GM23248 (cell line): ENCODE measurements at regions not wholly inside any gene's neighbourhood (a gene's known extent, or its start where the extent isn't known, plus 50 kb on each side); places are given as distances from the start of the nearest gene placed in this dataset.

ENCODE experiments used
- DNase-seq: peaks from one replicate; pipeline ENCODE4 v3.0.0-alpha.2; 2015
- H2AFZ ChIP-seq: fragments of 200-600 bp; sonication (generic); 2 replicates; pipeline ENCODE4 v1.6.1; 2016; ENCODE audit warnings: antibody characterized with exemption
- H3F3A ChIP-seq: fragments of 200-600 bp; sonication (generic); 2 replicates; pipeline ENCODE4 v1.6.1; 2016; ENCODE audit warnings: mild to moderate bottlenecking, antibody characterized with exemption, mixed run types; ENCODE audit not compliant: insufficient read depth
- H3K27ac ChIP-seq: fragments of 200-600 bp; sonication (generic); 2 replicates; pipeline ENCODE4 v1.5.1; 2016; ENCODE audit warnings: mild to moderate bottlenecking
- H3K27me3 ChIP-seq: fragments of 200-600 bp; sonication (generic); replicated peaks from 2 replicates; pipeline ENCODE4 v1.6.1; 2016; ENCODE audit warnings: mild to moderate bottlenecking; ENCODE audit not compliant: insufficient read depth
- H3K36me3 ChIP-seq: fragments of 200-600 bp; sonication (generic); 2 replicates; pipeline ENCODE4 v1.6.1; 2016; ENCODE audit warnings: low read depth, mild to moderate bottlenecking
- H3K4me1 ChIP-seq: fragments of 200-600 bp; sonication (generic); 2 replicates; pipeline ENCODE4 v1.6.1; 2016; ENCODE audit warnings: mild to moderate bottlenecking; ENCODE audit not compliant: insufficient read depth
- H3K4me2 ChIP-seq: fragments of 200-600 bp; sonication (generic); one replicate; pipeline ENCODE4 v1.6.1; 2016; ENCODE audit warnings: mild to moderate bottlenecking; ENCODE audit not compliant: unreplicated experiment
- H3K4me3 ChIP-seq: fragments of 200-600 bp; sonication (generic); 2 replicates; pipeline ENCODE4 v1.5.1; 2016; ENCODE audit warnings: mild to moderate bottlenecking
- H3K79me2 ChIP-seq: fragments of 200-600 bp; sonication (generic); 2 replicates; pipeline ENCODE4 v1.6.1; 2016; ENCODE audit warnings: mild to moderate bottlenecking; ENCODE audit not compliant: insufficient read depth
- H3K9ac ChIP-seq: fragments of 200-600 bp; sonication (generic); 2 replicates; pipeline ENCODE4 v1.6.1; 2016; ENCODE audit warnings: mild to moderate bottlenecking
- H3K9me2 ChIP-seq: fragments of 200-600 bp; sonication (generic); 2 replicates; pipeline ENCODE4 v1.6.1; 2016; ENCODE audit warnings: mixed run types, mild to moderate bottlenecking, moderate library complexity; ENCODE audit not compliant: insufficient read depth
- H3K9me3 ChIP-seq: fragments of 200-600 bp; sonication (generic); one replicate; pipeline ENCODE4 v1.6.1; 2017; ENCODE audit warnings: low read depth
- H4K20me1 ChIP-seq: fragments of 200-600 bp; sonication (generic); 2 replicates; pipeline ENCODE4 v1.6.0; 2016; ENCODE audit not compliant: insufficient read depth
- EZH2 ChIP-seq: fragments of 200-600 bp; sonication (generic); IDR thresholded peaks from 2 replicates; pipeline ENCODE4 v1.6.1; 2018; ENCODE audit warnings: antibody characterized with exemption, mild to moderate bottlenecking; ENCODE audit not compliant: insufficient read depth, poor library complexity, severe bottlenecking
- EZH2phosphoT487 ChIP-seq: fragments of 200-600 bp; sonication (generic); IDR thresholded peaks from 2 replicates; pipeline ENCODE4 v1.6.1; 2018; ENCODE audit warnings: antibody characterized with exemption, moderate library complexity, mild to moderate bottlenecking, low read depth; ENCODE audit not compliant: insufficient read depth
- WGBS, 2 experiments: methylation state at CpG; one replicate each; pipeline ENCODE4 v1.1.6; 2015 to 2017; ENCODE audit warnings: low lambda C conversion rate in 2 of 2, low coverage in 1 of 2; ENCODE audit errors: missing lambda C conversion rate in 2 of 2; 5-methylcytosine and 5-hydroxymethylcytosine counted together
- in situ Hi-C: fragments of 300-500 bp; cut with MboI; formaldehyde crosslinking; loops from 2 replicates; pipeline ENCODE4 v1.15.0; 2020

DNA sequence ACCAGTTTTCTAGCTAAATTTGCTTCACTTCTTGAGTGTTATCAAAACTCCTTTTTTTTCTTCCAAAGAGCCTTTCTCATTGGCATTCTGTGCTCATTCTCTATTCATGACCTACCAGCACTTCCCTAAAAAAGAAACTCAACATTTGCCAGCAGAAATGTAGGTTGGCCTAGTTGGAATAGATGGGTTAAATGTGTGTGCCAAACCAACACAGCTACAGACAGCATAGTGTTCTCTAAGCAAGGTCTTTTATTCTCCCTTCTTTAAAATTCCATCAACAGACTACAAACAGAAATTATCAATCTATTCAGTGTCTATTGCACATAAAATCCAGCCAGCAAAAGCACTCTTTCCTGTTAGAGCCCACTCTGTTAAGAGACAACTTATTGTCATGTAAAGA lies 255.8 kb upstream of the PUM3 start:
- H3K4me1 ChIP-seq, result no peaks in the 10 kb centered on the region
- no peak for DNase-seq
- H3K9ac ChIP-seq, result no peak overlapping the region
- H2AFZ ChIP-seq, result no peak overlapping the region
- H3K4me3 ChIP-seq, result no peak overlapping the region
- in situ Hi-C loops, result no loop called here
- no peaks in the 10 kb centered on the region for H3K9me3 ChIP-seq
- H3F3A ChIP-seq, result no peaks in the 10 kb centered on the region
- no peak for TF ChIP-seq EZH2
- no peak for TF ChIP-seq EZH2phosphoT487
- no peaks in the 10 kb centered on the region for H3K27me3 ChIP-seq
- no peaks in the 10 kb centered on the region for H3K79me2 ChIP-seq
- H4K20me1 ChIP-seq, result no peaks in the 10 kb centered on the region
- no peak overlapping the region for H3K4me2 ChIP-seq
- H3K36me3 ChIP-seq, result no peaks in the 10 kb centered on the region
- no peak overlapping the region for H3K27ac ChIP-seq
- H3K9me2 ChIP-seq, result no peaks in the 10 kb centered on the region

DNA sequence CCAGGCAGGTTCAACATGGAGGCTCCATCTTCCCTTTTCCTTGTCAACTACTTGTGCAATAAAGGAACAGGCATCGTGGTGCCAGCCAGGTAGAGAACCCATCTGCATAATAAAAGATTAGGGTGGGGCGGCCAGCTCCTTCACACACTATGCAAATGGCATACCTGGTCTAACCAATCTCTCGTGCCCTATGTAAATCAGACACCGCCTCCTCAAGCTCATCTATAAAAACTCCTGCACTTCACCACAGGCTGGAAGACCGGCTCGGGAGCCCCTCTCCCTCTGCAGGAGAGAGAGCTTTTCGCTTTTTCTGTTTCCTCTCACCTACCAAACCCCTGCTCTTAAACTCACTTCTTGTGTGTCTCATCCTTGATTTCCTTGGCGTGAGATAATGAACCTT lies 244.3 kb upstream of the PUM3 start:
- no peaks in the 10 kb centered on the region for H3K4me1 ChIP-seq
- no peaks in the 10 kb centered on the region for H3K9me2 ChIP-seq
- H3K27ac ChIP-seq, result no peak overlapping the region
- no peaks in the 10 kb centered on the region for H4K20me1 ChIP-seq
- H3F3A ChIP-seq, result no peaks in the 10 kb centered on the region
- in situ Hi-C loops, result no loop called here
- TF ChIP-seq EZH2phosphoT487 (no peak), EZH2 (no peak)
- WGBS, 2 experiments, result 60 to 67% methylated on average over 8 of the region's 8 CpGs
- H2AFZ ChIP-seq, result no peak overlapping the region
- no peak overlapping the region for H3K9ac ChIP-seq
- no peak for DNase-seq
- H3K9me3 ChIP-seq, result no peaks in the 10 kb centered on the region
- H3K4me3 ChIP-seq, result no peak overlapping the region
- no peak overlapping the region for H3K4me2 ChIP-seq
- no peaks in the 10 kb centered on the region for H3K79me2 ChIP-seq
- no peaks in the 10 kb centered on the region for H3K27me3 ChIP-seq
- H3K36me3 ChIP-seq, result no peaks in the 10 kb centered on the region

DNA sequence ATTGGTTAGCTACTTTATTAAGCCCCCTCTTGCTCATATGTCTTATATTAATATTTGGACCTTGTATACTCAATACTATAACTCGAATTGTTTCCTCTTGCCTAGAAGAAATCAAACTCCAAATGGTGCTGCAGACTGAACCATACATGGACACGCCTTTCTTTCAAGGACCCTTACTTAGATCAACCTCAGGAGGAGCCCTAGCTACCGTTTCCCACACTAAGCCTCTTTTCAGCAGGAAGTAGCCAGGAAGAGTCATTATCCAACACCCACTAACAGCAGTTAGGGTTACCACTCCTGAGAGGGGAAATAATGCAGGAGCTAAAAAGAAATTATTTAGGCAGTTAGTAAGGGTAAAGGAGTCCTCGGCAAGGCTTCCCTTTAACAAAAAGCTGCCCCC lies 243.8 kb upstream of the PUM3 start:
- DNase-seq, result no peak
- Histone ChIP-seq H3K27ac (no peak overlapping the region), H3K27me3 (no peaks in the 10 kb centered on the region), H4K20me1 (no peaks in the 10 kb centered on the region), H3K4me2 (no peak overlapping the region), H3K4me3 (no peak overlapping the region), H3K9ac (no peak overlapping the region), H2AFZ (no peak overlapping the region), H3K36me3 (no peaks in the 10 kb centered on the region), H3K9me2 (no peaks in the 10 kb centered on the region), H3K79me2 (no peaks in the 10 kb centered on the region), H3F3A (no peaks in the 10 kb centered on the region), H3K9me3 (no peaks in the 10 kb centered on the region), H3K4me1 (no peaks in the 10 kb centered on the region)
- in situ Hi-C loops, result no loop called here
- TF ChIP-seq EZH2 (no peak), EZH2phosphoT487 (no peak)
- 24 to 25% methylated on average over 4 of the region's 4 CpGs for WGBS, 2 experiments

DNA sequence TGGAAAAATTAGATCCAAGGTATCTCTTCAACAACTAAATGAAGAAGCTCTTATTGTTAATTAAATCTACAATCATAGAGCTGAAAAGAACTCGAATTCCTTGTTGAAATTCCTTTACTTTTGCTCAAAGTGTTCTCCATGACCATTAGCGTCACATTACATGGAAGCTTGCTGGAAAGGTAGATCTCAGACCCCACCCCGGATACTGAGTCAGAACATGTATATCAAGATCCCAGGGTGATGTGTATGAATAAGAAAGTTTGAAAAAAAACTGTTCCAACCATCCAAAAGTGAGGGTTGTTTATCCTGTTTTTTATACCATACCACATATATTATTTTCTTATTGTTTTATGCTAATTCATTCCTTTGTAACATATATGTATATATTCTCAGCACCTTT lies 237.1 kb upstream of the PUM3 start:
- no peak overlapping the region for H3K4me2 ChIP-seq
- no peaks in the 10 kb centered on the region for H3K9me2 ChIP-seq
- DNase-seq, result no peak
- H3K36me3 ChIP-seq, result no peaks in the 10 kb centered on the region
- H3K4me3 ChIP-seq, result no peak overlapping the region
- no peaks in the 10 kb centered on the region for H4K20me1 ChIP-seq
- no peaks in the 10 kb centered on the region for H3F3A ChIP-seq
- no peaks in the 10 kb centered on the region for H3K27me3 ChIP-seq
- H3K9me3 ChIP-seq, result no peaks in the 10 kb centered on the region
- H3K4me1 ChIP-seq, result no peaks in the 10 kb centered on the region
- WGBS, 2 experiments, result 46 to 49% methylated on average over 3 of the region's 3 CpGs
- H3K79me2 ChIP-seq, result no peaks in the 10 kb centered on the region
- no peak overlapping the region for H3K9ac ChIP-seq
- H2AFZ ChIP-seq, result no peak overlapping the region
- no peak for TF ChIP-seq EZH2phosphoT487
- no peak for TF ChIP-seq EZH2
- in situ Hi-C loops, result no loop called here
- no peak overlapping the region for H3K27ac ChIP-seq

DNA sequence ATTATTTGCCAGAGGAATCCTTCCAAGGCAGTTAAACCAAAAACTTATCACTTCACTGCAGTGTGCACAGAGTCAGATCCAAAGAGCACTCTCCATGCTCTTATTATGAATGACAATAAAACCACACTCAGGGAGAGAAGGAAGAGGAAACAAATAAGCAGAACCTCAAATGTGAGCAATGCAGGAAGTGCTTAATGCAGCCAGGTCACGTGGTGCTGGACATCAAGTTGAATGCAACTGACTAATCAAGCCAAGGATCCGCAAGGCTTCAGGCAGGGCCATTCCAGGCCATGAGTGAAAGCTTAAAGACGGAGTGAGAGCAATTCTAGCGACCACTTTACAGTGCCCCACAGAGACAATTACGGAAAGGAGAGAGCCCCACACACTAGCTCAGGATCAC lies 230.4 kb upstream of the PUM3 start:
- Histone ChIP-seq H3K9ac (no peak overlapping the region), H3K4me1 (no peaks in the 10 kb centered on the region), H3K79me2 (no peaks in the 10 kb centered on the region), H4K20me1 (no peaks in the 10 kb centered on the region), H3F3A (no peaks in the 10 kb centered on the region), H3K27ac (no peak overlapping the region), H3K9me3 (no peaks in the 10 kb centered on the region), H3K4me2 (no peak overlapping the region), H2AFZ (no peak overlapping the region), H3K9me2 (no peaks in the 10 kb centered on the region), H3K4me3 (no peak overlapping the region), H3K27me3 (no peaks in the 10 kb centered on the region), H3K36me3 (no peaks in the 10 kb centered on the region)
- no peak for DNase-seq
- in situ Hi-C loops, result no loop called here
- WGBS, 2 experiments, result 50 to 53% methylated on average over 5 of the region's 5 CpGs
- TF ChIP-seq EZH2 (no peak), EZH2phosphoT487 (no peak)
